Fibroblast of mammary gland (primary cell): ENCODE measurements at regions not wholly inside any gene's neighbourhood (a gene's known extent, or its start where the extent isn't known, plus 50 kb on each side); places are given as distances from the start of the nearest gene placed in this dataset.
"Not testable (repeated sequence)": the region's sequence is repeated elsewhere in the genome, so short reads cannot be mapped to it uniquely, and the experiment has no call there.

Experiments used
- DNase-seq: peaks from one replicate; pipeline ENCODE4 v3.0.0-alpha.2; 2010; ENCODE audit warnings: low read depth
- H3K4me3 ChIP-seq: 2 replicates; pipeline ENCODE4 v1.5.1; 2011; ENCODE audit warnings: low read depth, mild to moderate bottlenecking, low read length, moderate library complexity; ENCODE audit not compliant: control insufficient read depth
- CTCF ChIP-seq: conservative IDR thresholded peaks from 2 replicates; pipeline ENCODE4 v1.5.1; 2011; ENCODE audit warnings: low read depth, low read length, inconsistent platforms; ENCODE audit not compliant: control insufficient read depth, insufficient read depth

- DNase-seq, H3K4me3 ChIP-seq: not testable (repeated sequence)
Observed at GRCh38 chr3:130151555-130151954, 69.9 kb downstream of the ALG1L2 start.

GRCh38 chr3:130153247-130153646 lies 71.6 kb downstream of the ALG1L2 start:
- DNase-seq, H3K4me3 ChIP-seq: not testable (repeated sequence)

GRCh38 chr3:130155464-130155863 lies 73.8 kb downstream of the ALG1L2 start:
- DNase-seq, H3K4me3 ChIP-seq: not testable (repeated sequence)

- not testable (repeated sequence) for H3K4me3 ChIP-seq, DNase-seq
Observed at GRCh38 chr3:130166856-130167255, 85.2 kb downstream of the ALG1L2 start.

GRCh38 chr3:130175195-130175594 lies 93.6 kb downstream of the ALG1L2 start:
- not testable (repeated sequence) for H3K4me3 ChIP-seq, DNase-seq

- H3K4me3 ChIP-seq, DNase-seq: not testable (repeated sequence)
Observed at GRCh38 chr3:130176476-130177256, 95.0 kb downstream of the ALG1L2 start.

GRCh38 chr3:130178835-130179234 lies 97.2 kb downstream of the ALG1L2 start:
- not testable (repeated sequence) for DNase-seq, H3K4me3 ChIP-seq

- peak; percentile 6 for DNase-seq
- not testable (repeated sequence) for H3K4me3 ChIP-seq
Observed at GRCh38 chr3:130179353-130179970, 97.8 kb downstream of the ALG1L2 start.

GRCh38 chr3:130182475-130182874 lies 100.8 kb downstream of the ALG1L2 start:
- not testable (repeated sequence) for DNase-seq, H3K4me3 ChIP-seq

- not testable (repeated sequence) for H3K4me3 ChIP-seq, DNase-seq
Observed at GRCh38 chr3:130183689-130184088, 102.1 kb downstream of the ALG1L2 start.

- DNase-seq, H3K4me3 ChIP-seq: not testable (repeated sequence)
Observed at GRCh38 chr3:130184152-130185024, 102.8 kb downstream of the ALG1L2 start.

- H3K4me3 ChIP-seq, DNase-seq: not testable (repeated sequence)
Observed at GRCh38 chr3:130201272-130201671, 119.6 kb downstream of the ALG1L2 start.

- DNase-seq, H3K4me3 ChIP-seq: not testable (repeated sequence)
Observed at GRCh38 chr3:130203633-130204032, 122.0 kb downstream of the ALG1L2 start.

GRCh38 chr3:130227540-130227939 lies 117.9 kb upstream of the COL6A5 start:
- no peak for DNase-seq
- no peak overlapping the region for H3K4me3 ChIP-seq
- TF ChIP-seq CTCF = no peak
